ENCODE measurements at regions not wholly inside any gene's neighbourhood (a gene's known extent, or its start where the extent isn't known, plus 50 kb on each side); places are given as distances from the start of the nearest gene placed in this dataset.

DNA sequence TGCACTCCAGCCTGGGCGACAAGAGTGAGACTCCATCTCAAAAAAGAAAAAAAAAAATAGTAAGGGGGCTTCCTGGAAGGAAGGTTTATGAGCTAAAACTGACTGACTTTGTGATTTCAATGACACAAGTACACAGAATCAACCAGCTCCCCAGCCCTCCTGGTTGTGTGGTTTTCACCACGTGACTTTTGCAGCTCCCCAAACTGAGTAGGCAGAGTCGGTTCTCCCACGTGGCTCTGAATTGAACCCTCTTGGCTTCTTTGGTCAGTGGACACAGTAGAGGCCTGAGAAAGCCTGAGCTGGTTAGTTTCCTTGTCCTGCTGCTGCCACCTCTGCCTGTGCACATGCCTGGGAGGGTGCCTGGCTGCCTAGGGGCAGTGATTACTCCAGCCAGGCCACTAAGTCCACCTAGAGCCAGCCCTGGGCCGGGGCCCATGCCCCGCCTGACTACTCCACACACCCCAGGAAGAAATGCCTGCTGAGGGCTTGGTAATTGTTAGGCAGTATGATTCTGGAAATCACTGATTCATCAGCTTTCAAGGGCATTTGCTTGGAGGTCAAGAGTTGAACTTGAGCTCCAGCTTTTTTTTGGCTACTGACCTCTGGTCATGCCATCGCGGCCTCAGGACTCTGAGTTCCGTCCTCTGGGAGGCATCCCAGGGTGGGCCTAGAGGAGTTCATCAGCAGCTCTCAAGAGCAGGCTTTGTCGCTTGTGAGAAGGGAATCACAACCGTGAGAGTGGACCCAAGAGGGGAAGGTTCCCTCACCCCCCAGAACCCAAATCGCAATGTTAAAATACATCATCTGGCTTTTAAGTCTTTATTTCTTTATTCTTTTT lies 431.9 kb upstream of the HS6ST1 start (continued):
- TF ChIP-seq DLX4 (CRISPR knock-in tag; IDR thresholded peaks at IDR 0.05) (no peak), HMGXB4 (CRISPR knock-in tag; IDR thresholded peaks at IDR 0.05) (no peak), ZNF274 (IDR thresholded peaks at IDR 0.05; ENCODE audit: borderline replicate concordance, low read depth, low read length) (no peak), ZNF551 (CRISPR knock-in tag; IDR thresholded peaks at IDR 0.05) (no peak), NUFIP1 (IDR thresholded peaks at IDR 0.05; ENCODE audit: partially characterized antibody) (no peak), ZNF778 (CRISPR knock-in tag; IDR thresholded peaks at IDR 0.05) (no peak), ELF1 (tag; IDR thresholded peaks at IDR 0.05) (no peak), POLR2B (IDR thresholded peaks at IDR 0.05; ENCODE audit: low read depth, partially characterized antibody) (no peak)

DNA sequence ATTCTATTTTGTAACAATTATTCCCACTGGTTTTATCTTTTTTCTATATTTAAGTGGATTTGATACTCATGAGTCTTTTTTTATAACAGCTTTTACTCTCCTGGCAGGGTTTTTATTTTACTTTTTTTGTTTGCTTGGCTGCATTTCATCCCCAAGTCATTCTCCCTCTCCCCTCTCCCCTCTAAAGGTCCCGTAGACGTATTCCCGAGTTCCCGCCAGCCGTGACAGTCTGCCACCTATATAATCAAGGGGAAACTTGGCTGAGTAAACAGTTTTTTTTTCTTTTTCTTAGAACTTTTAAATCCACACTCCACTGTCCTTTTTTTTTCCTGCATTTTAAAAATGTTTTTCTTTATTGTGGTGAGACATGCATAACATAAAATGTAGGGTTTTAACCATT lies 433.1 kb upstream of the HS6ST1 start:
- POLR2A ChIA-PET = no interaction called here
- Histone ChIP-seq H4K20me1 (replicated peaks; ENCODE audit: control insufficient read depth, insufficient read depth, low read length) (no peaks in the 10 kb centered on the region), H3K9me3 (replicated peaks; ENCODE audit: control insufficient read depth, insufficient read depth, low read depth, low read length) (no peaks in the 10 kb centered on the region), H3K9me1 (ENCODE audit: control insufficient read depth, insufficient read depth, low read length) (no peaks in the 10 kb centered on the region), H3K36me3 (ENCODE audit: control insufficient read depth, insufficient read depth, low read length) (no peaks in the 10 kb centered on the region), H3K4me3 (no peak overlapping the region), H3K27me3 (ENCODE audit: control insufficient read depth in 2 of 2, insufficient read depth in 2 of 2, low read length in 2 of 2) (peaks cover 2 to 35% of the 10 kb centered on the region in 2 experiments; a peak in 3 of 5 replicates), H3K4me1 (replicated peaks in 1 of 2; ENCODE audit: control insufficient read depth in 2 of 2, insufficient read depth in 2 of 2, low read length in 2 of 2) (no peaks in the 10 kb centered on the region), H2AFZ (ENCODE audit: low read depth, low read length) (no peak overlapping the region), H3K27ac (ENCODE audit: extremely low read depth, low read depth, low read length) (no peak overlapping the region), H3K79me2 (ENCODE audit: control insufficient read depth, insufficient read depth, low read length) (no peaks in the 10 kb centered on the region), H3K4me2 (ENCODE audit: insufficient read depth, low read length) (no peak overlapping the region), H3K9ac (ENCODE audit: insufficient read depth in 1 of 2, low read depth in 2 of 2, low read length in 2 of 2) (no peak overlapping the region)
- WGBS (ENCODE audit: insufficient coverage, low coverage, missing lambda C conversion rate) = 0% methylated on average over 5 of the region's 5 CpGs
- intact Hi-C loops (cut with micrococcal nuclease) = loop anchor here (10.0 kb wide), 1 partner anchor 687 kb away; no protein-coding TSS in a partner anchor
- TF ChIP-seq ZNF277 (CRISPR knock-in tag; IDR thresholded peaks at IDR 0.05; ENCODE audit: borderline replicate concordance) = no peak
- TF ChIP-seq BMI1 (IDR thresholded peaks at IDR 0.05; ENCODE audit: low read length) = no peak
- TF ChIP-seq TEAD2 (tag; IDR thresholded peaks at IDR 0.05) = no peak
- TF ChIP-seq CREB3L1 (IDR thresholded peaks at IDR 0.05; ENCODE audit: borderline replicate concordance, low read depth) = no peak
- no peak for TF ChIP-seq E2F4 (CRISPR knock-in tag; IDR thresholded peaks at IDR 0.05; ENCODE audit: low read depth)
- in situ Hi-C loops (cut with MboI) = no loop called here
- FAIRE-seq = no peak
- no peak for ATAC-seq
- CTCF ChIA-PET (ENCODE audit: low intra/inter-chr PET ratio) = interaction anchor here (0.6 kb wide), 1 partner anchor 1085 kb away, joined by 4 read pairs; no protein-coding TSS in a partner anchor
- no TSS peak for BruUV-seq (replicated peaks)
- DNase-seq (ENCODE audit: extremely low read depth in 1 of 4, low spot score in 3 of 4) = no peak
